ENCODE measurements at regions not wholly inside any gene's neighbourhood (a gene's known extent, or its start where the extent isn't known, plus 50 kb on each side); places are given as distances from the start of the nearest gene placed in this dataset.

- no peak for DNase-seq (ENCODE audit: low read depth in 3 of 3)
These were observed 112.3 kb upstream of the RADX start for GRCh38 chrX:106499473-106499872.

- no peak for DNase-seq (ENCODE audit: low read depth in 3 of 3)
These were observed 100.9 kb upstream of the RADX start for GRCh38 chrX:106510713-106511403.
